Loucy (cell line): ENCODE measurements at regions not wholly inside any gene's neighbourhood (a gene's known extent, or its start where the extent isn't known, plus 50 kb on each side); places are given as distances from the start of the nearest gene placed in this dataset.

Experiments
- H2AFZ ChIP-seq: fragments of 200-600 bp; sonication (generic); 2 replicates; pipeline ENCODE4 v1.6.0; 2016; ENCODE audit warnings: antibody characterized with exemption, mild to moderate bottlenecking, low read length, moderate library complexity
- H3F3A ChIP-seq: fragments of 200-600 bp; 2 replicates; pipeline ENCODE4 v1.6.0; 2016; ENCODE audit warnings: antibody characterized with exemption, low read depth, mild to moderate bottlenecking
- H3K27me3 ChIP-seq: fragments of 200-600 bp; sonication (generic); 2 replicates; pipeline ENCODE4 v1.6.1; 2014; ENCODE audit warnings: low read length, mild to moderate bottlenecking; ENCODE audit not compliant: insufficient read depth, poor library complexity, severe bottlenecking
- H3K36me3 ChIP-seq: fragments of 200-600 bp; sonication (generic); 2 replicates; pipeline ENCODE4 v1.6.1; 2016; ENCODE audit warnings: low read length; ENCODE audit not compliant: insufficient read depth
- H3K4me1 ChIP-seq: fragments of 200-600 bp; sonication (generic); 2 replicates; pipeline ENCODE4 v1.5.1; 2014; ENCODE audit warnings: low read length, mild to moderate bottlenecking; ENCODE audit not compliant: insufficient read depth, poor library complexity, severe bottlenecking
- H3K4me2 ChIP-seq: fragments of 200-600 bp; sonication (generic); 2 replicates; pipeline ENCODE4 v1.6.0; 2014; ENCODE audit warnings: antibody characterized with exemption, low read length, low read depth, mild to moderate bottlenecking; ENCODE audit not compliant: poor library complexity, severe bottlenecking
- H3K4me3 ChIP-seq: fragments of 200-600 bp; sonication (generic); 2 replicates; pipeline ENCODE4 v1.5.1; 2014; ENCODE audit warnings: low read length, mild to moderate bottlenecking, mixed read lengths; ENCODE audit not compliant: poor library complexity, severe bottlenecking
- H3K79me2 ChIP-seq: fragments of 200-600 bp; sonication (generic); 2 replicates; pipeline ENCODE4 v1.6.1; 2014; ENCODE audit warnings: low read length; ENCODE audit not compliant: insufficient read depth
- H3K9ac ChIP-seq: fragments of 200-600 bp; sonication (generic); 2 replicates; pipeline ENCODE4 v1.6.0; 2014; ENCODE audit warnings: mild to moderate bottlenecking, low read depth, low read length, moderate library complexity; ENCODE audit not compliant: poor library complexity, severe bottlenecking
- H3K9me2 ChIP-seq: fragments of 200-600 bp; sonication (generic); replicated peaks from 2 replicates; pipeline ENCODE4 v1.6.1; 2016; ENCODE audit warnings: low read depth, low read length, mixed read lengths
- H3K9me3 ChIP-seq: fragments of 200-600 bp; sonication (generic); 2 replicates; pipeline ENCODE4 v1.6.1; 2014; ENCODE audit warnings: mild to moderate bottlenecking, antibody characterized with exemption, low read length, low read depth; ENCODE audit not compliant: insufficient read depth
- H4K20me1 ChIP-seq: fragments of 200-600 bp; sonication (generic); 2 replicates; pipeline ENCODE4 v1.6.0; 2014; ENCODE audit warnings: antibody characterized with exemption, low read length, mild to moderate bottlenecking; ENCODE audit not compliant: insufficient read depth, poor library complexity, severe bottlenecking
- CTCF ChIP-seq: fragments of 200-600 bp; sonication (generic); conservative IDR thresholded peaks from 2 replicates; pipeline ENCODE4 v1.5.1; 2014; ENCODE audit warnings: mild to moderate bottlenecking, antibody characterized with exemption, low read length
- EZH2phosphoT487 ChIP-seq: fragments of 200-600 bp; IDR thresholded peaks from 2 replicates; pipeline ENCODE4 v1.6.1; 2018; ENCODE audit warnings: antibody characterized with exemption, mild to moderate bottlenecking, moderate library complexity, borderline replicate concordance

GRCh38 chr3:66099541-66100065, 60.9 kb upstream of the MAGI1 start:
- no peaks in the 10 kb centered on the region for H3K9me3 ChIP-seq
- H3K4me1 ChIP-seq = no peaks in the 10 kb centered on the region
- no peak overlapping the region for H2AFZ ChIP-seq
- no peaks in the 10 kb centered on the region for H3F3A ChIP-seq
- H3K4me2 ChIP-seq = no peak overlapping the region
- no peaks in the 10 kb centered on the region for H3K79me2 ChIP-seq
- H3K36me3 ChIP-seq = no peaks in the 10 kb centered on the region
- no peaks in the 10 kb centered on the region for H4K20me1 ChIP-seq
- H3K9ac ChIP-seq = no peak overlapping the region
- no peak overlapping the region for H3K4me3 ChIP-seq
- H3K27me3 ChIP-seq = no peaks in the 10 kb centered on the region
- H3K9me2 ChIP-seq = no peaks in the 10 kb centered on the region
- no peak for TF ChIP-seq EZH2phosphoT487
- no peak for TF ChIP-seq CTCF

DNA sequence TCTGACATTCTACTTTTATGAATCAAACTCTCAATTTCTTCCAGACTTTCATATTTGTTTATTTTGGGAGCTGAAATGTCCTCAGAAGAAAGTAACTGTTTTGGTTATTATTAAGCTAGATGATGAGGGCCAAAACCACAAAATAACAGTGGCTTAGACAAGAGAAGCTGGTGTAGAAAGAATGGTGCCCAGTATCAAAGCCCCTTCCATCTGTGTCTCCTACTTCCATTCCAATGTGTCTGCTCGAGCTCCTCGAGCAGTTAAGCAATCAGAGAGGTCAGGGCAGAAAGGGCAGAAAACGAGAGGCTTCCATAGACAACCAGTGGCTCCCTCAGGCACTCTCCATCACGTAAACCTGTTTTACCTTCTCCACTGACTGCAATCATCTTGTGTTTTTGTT, 59.7 kb upstream of the MAGI1 start:
- Histone ChIP-seq H3F3A (no peaks in the 10 kb centered on the region), H3K4me3 (no peak overlapping the region), H3K9me2 (no peaks in the 10 kb centered on the region), H3K4me2 (no peak overlapping the region), H3K79me2 (no peaks in the 10 kb centered on the region), H4K20me1 (no peaks in the 10 kb centered on the region), H3K27me3 (no peaks in the 10 kb centered on the region), H3K36me3 (no peaks in the 10 kb centered on the region), H3K4me1 (no peaks in the 10 kb centered on the region), H3K9me3 (no peaks in the 10 kb centered on the region), H3K9ac (no peak overlapping the region), H2AFZ (no peak overlapping the region)
- no peak for TF ChIP-seq EZH2phosphoT487
- no peak for TF ChIP-seq CTCF

DNA sequence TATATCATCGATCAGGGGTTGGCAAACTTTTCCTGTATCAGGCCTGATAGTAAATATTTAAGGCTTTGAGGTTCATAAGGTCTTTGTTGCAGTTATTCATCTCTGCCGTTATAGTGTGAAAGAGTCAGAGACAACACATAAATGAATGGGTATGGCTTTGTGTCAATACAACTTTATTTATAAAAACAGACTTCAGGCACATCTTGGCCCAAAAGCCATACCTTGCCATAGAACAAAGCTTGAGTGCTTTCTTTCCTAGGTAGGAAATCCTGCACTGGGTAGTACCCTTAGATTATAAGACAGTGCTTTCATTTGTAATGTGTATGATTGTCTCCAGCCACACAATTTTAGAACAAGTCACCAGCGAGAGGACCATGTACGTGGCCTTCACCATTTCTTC, 58.9 kb upstream of the MAGI1 start:
- TF ChIP-seq EZH2phosphoT487 = no peak
- no peak for TF ChIP-seq CTCF
- H3K4me3 ChIP-seq = no peak overlapping the region
- H4K20me1 ChIP-seq = no peaks in the 10 kb centered on the region
- no peaks in the 10 kb centered on the region for H3F3A ChIP-seq
- H3K9me2 ChIP-seq = no peaks in the 10 kb centered on the region
- H2AFZ ChIP-seq = no peak overlapping the region
- H3K9me3 ChIP-seq = no peaks in the 10 kb centered on the region
- H3K4me2 ChIP-seq = no peak overlapping the region
- H3K27me3 ChIP-seq = no peaks in the 10 kb centered on the region
- H3K9ac ChIP-seq = no peak overlapping the region
- H3K4me1 ChIP-seq = no peaks in the 10 kb centered on the region
- no peaks in the 10 kb centered on the region for H3K79me2 ChIP-seq
- no peaks in the 10 kb centered on the region for H3K36me3 ChIP-seq
